ENCODE measurements at regions not wholly inside any gene's neighbourhood (a gene's known extent, or its start where the extent isn't known, plus 50 kb on each side); places are given as distances from the start of the nearest gene placed in this dataset.

GRCh38 chr17:83173914-83174361, 94.5 kb downstream of the METRNL start:
- H3K27ac ChIP-seq (ENCODE audit: low read length), result no peak overlapping the region

GRCh38 chr17:83174362-83175118, 95.1 kb downstream of the METRNL start:
- no peak for TF ChIP-seq CTCF (IDR thresholded peaks at IDR 0.05; ENCODE audit: low read depth, low read length)
- TF ChIP-seq EZH2phosphoT487 (IDR thresholded peaks at IDR 0.05; ENCODE audit: low read depth), result no peak
- H3K27me3 ChIP-seq (ENCODE audit: low read depth, low read length), result peaks cover 12% of the 10 kb centered on the region; the same call in 1 of the 2 replicates
- no peak overlapping the region for H3K4me3 ChIP-seq (ENCODE audit: low read length)
- H2AFZ ChIP-seq (ENCODE audit: low read depth, low read length), result no peak overlapping the region
- H3K9me3 ChIP-seq (ENCODE audit: insufficient read depth, low read length), result no peaks in the 10 kb centered on the region
- no peaks in the 10 kb centered on the region for H4K20me1 ChIP-seq (ENCODE audit: insufficient read depth, low read length)
- H3K79me2 ChIP-seq (ENCODE audit: low read length), result no peaks in the 10 kb centered on the region
- H3K36me3 ChIP-seq (replicated peaks; ENCODE audit: low read depth, low read length), result no peaks in the 10 kb centered on the region
- no peaks in the 10 kb centered on the region for H3K4me1 ChIP-seq (ENCODE audit: low read length)
- H3K27ac ChIP-seq (ENCODE audit: low read length), result no peak overlapping the region
- no peak overlapping the region for H3K9ac ChIP-seq (ENCODE audit: low read length)
- H3K4me2 ChIP-seq (ENCODE audit: low read length), result no peak overlapping the region

More at GRCh38 chr17:83173914-83174361, 94.5 kb downstream of the METRNL start:
- Histone ChIP-seq H3K27me3 (ENCODE audit: low read depth, low read length) (peaks cover 16% of the 10 kb centered on the region; the same call in 1 of the 2 replicates), H3K36me3 (replicated peaks; ENCODE audit: low read depth, low read length) (no peaks in the 10 kb centered on the region), H3K9me3 (ENCODE audit: insufficient read depth, low read length) (no peaks in the 10 kb centered on the region), H3K4me3 (ENCODE audit: low read length) (no peak overlapping the region), H3K4me1 (ENCODE audit: low read length) (no peaks in the 10 kb centered on the region), H4K20me1 (ENCODE audit: insufficient read depth, low read length) (no peaks in the 10 kb centered on the region), H2AFZ (ENCODE audit: low read depth, low read length) (no peak overlapping the region), H3K4me2 (ENCODE audit: low read length) (no peak overlapping the region), H3K9ac (ENCODE audit: low read length) (no peak overlapping the region), H3K79me2 (ENCODE audit: low read length) (no peaks in the 10 kb centered on the region)
- TF ChIP-seq EZH2phosphoT487 (IDR thresholded peaks at IDR 0.05; ENCODE audit: low read depth) (no peak), CTCF (IDR thresholded peaks at IDR 0.05; ENCODE audit: low read depth, low read length) (no peak)

GRCh38 chr17:83175119-83175821, 95.9 kb downstream of the METRNL start:
- Histone ChIP-seq H3K4me3 (ENCODE audit: low read length) (no peak overlapping the region), H3K27ac (ENCODE audit: low read length) (no peak overlapping the region), H3K9me3 (ENCODE audit: insufficient read depth, low read length) (no peaks in the 10 kb centered on the region), H3K79me2 (ENCODE audit: low read length) (no peaks in the 10 kb centered on the region), H3K9ac (ENCODE audit: low read length) (no peak overlapping the region), H3K4me1 (ENCODE audit: low read length) (no peaks in the 10 kb centered on the region), H3K4me2 (ENCODE audit: low read length) (no peak overlapping the region), H4K20me1 (ENCODE audit: insufficient read depth, low read length) (no peaks in the 10 kb centered on the region), H3K27me3 (ENCODE audit: low read depth, low read length) (0 out of 2 replicates have a peak, but pooled peaks cover 7% of the 10 kb centered on the region), H3K36me3 (replicated peaks; ENCODE audit: low read depth, low read length) (no peaks in the 10 kb centered on the region), H2AFZ (ENCODE audit: low read depth, low read length) (no peak overlapping the region)
- TF ChIP-seq EZH2phosphoT487 (IDR thresholded peaks at IDR 0.05; ENCODE audit: low read depth) (no peak), CTCF (IDR thresholded peaks at IDR 0.05; ENCODE audit: low read depth, low read length) (no peak)

Measured in OCI-LY3 (cell line).